ENCODE measurements at regions not wholly inside any gene's neighbourhood (a gene's known extent, or its start where the extent isn't known, plus 50 kb on each side); places are given as distances from the start of the nearest gene placed in this dataset.
"Not testable (repeated sequence)": the region's sequence is repeated elsewhere in the genome, so short reads cannot be mapped to it uniquely, and the experiment has no call there.

DNA sequence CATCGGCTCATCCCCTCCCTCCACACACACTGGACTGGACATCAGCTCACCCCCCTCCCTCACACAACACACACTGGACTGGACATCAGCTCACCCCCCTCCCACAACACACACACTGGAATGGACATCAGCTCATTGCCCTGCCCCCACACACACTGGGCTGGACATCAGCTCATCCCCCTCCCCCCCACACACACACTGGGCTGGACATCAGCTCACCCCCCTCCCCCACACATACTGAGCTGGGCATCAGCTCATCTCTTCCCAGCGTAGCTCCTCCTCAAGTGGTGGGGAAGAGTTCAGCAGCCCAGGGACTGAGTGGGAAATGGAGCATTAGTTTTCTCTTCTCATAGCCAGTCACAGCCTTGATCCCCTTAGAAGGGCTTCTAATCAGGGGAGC lies 58.1 kb upstream of the WDR11 start:
- no peaks in the 10 kb centered on the region for H3K36me3 ChIP-seq (ENCODE audit: control insufficient read depth in 2 of 2, extremely low read depth in 1 of 2, insufficient read depth in 1 of 2, low read length in 1 of 2)
- peaks cover 10 to 12% of the 10 kb centered on the region in 2 donors for H3K27me3 Mint-ChIP-seq
- CTCF ChIA-PET: interaction anchor here in 1 of 2 donors (0.5 kb wide), 1 partner anchor 145 kb away, joined by 9 read pairs; no protein-coding TSS in a partner anchor

DNA sequence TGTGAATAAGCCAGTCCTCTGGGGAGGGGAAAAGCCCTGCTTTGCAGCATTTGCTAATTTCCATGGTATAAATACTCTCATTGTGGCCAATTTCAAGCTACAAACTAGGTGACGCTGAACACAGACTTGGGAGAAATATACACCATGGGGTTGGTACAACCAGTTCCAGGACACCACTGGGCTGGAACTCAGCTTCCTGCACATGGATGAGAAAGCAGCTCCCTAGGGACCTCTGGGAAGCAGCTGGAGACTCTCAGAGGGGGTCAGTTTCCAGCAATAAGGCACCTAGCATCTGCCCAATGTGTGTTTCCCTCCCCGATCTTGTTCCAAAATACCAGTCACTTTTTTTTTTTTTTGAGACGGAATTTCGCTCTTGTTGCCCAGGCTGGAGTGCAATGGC lies 56.8 kb upstream of the WDR11 start:
- Mint-ChIP-seq H3K4me3 (no peak overlapping the region), H3K27me3 (peaks cover 10 to 12% of the 10 kb centered on the region in 2 donors), H3K27ac (no peak overlapping the region), H3K4me1 (no peaks in the 10 kb centered on the region), H3K9me3 (peaks cover 0 to 3% (median 0%) of the 10 kb centered on the region in 3 donors), H3K36me3 (no peaks in the 10 kb centered on the region)
- no peak for ATAC-seq (replicated peaks in 1 of 4)
- no CpG with 5 or more reads among the region's 4 CpGs for WGBS (ENCODE audit: insufficient coverage)
- Histone ChIP-seq H3K9me3 (no peaks in the 10 kb centered on the region), H3K27me3 (replicated peaks in 1 of 2; ENCODE audit: control insufficient read depth in 2 of 2, extremely low read depth in 1 of 2, insufficient read depth in 2 of 2, low read length in 1 of 2) (peaks cover 0 to 9% of the 10 kb centered on the region in 2 experiments), H3K36me3 (ENCODE audit: control insufficient read depth in 2 of 2, extremely low read depth in 1 of 2, insufficient read depth in 1 of 2, low read length in 1 of 2) (no peaks in the 10 kb centered on the region), H3K4me3 (ENCODE audit: control insufficient read depth in 1 of 2, extremely low read depth in 1 of 2, low read length in 1 of 2) (no peak overlapping the region), H3K4me1 (ENCODE audit: control insufficient read depth in 1 of 2, extremely low read depth in 1 of 2, insufficient read depth in 2 of 2, low read length in 2 of 2) (no peaks in the 10 kb centered on the region), H3K27ac (ENCODE audit: low read length) (no peak overlapping the region)
- ChIA-PET POLR2A (no interaction called here), CTCF (no interaction called here)
- no peak for DNase-seq

More for the DNA sequence above, 58.1 kb upstream of the WDR11 start:
- Mint-ChIP-seq H3K4me1 (no peaks in the 10 kb centered on the region), H3K4me3 (no peak overlapping the region), H3K27ac (no peak overlapping the region), H3K36me3 (no peaks in the 10 kb centered on the region), H3K9me3 (peaks cover 0 to 3% (median 0%) of the 10 kb centered on the region in 3 donors)
- DNase-seq (no peak), ATAC-seq (replicated peaks in 1 of 4) (no peak)
- Histone ChIP-seq H3K9me3 (no peaks in the 10 kb centered on the region), H3K4me3 (ENCODE audit: control insufficient read depth in 1 of 2, extremely low read depth in 1 of 2, low read length in 1 of 2) (no peak overlapping the region), H3K27ac (ENCODE audit: low read length) (no peak overlapping the region), H3K27me3 (replicated peaks in 1 of 2; ENCODE audit: control insufficient read depth in 2 of 2, extremely low read depth in 1 of 2, insufficient read depth in 2 of 2, low read length in 1 of 2) (peaks cover 0 to 9% of the 10 kb centered on the region in 2 experiments), H3K4me1 (ENCODE audit: control insufficient read depth in 1 of 2, extremely low read depth in 1 of 2, insufficient read depth in 2 of 2, low read length in 2 of 2) (no peaks in the 10 kb centered on the region)
- WGBS (ENCODE audit: insufficient coverage): 100% methylated on average over 1 of the region's 2 CpGs
- POLR2A ChIA-PET: no interaction called here

DNA sequence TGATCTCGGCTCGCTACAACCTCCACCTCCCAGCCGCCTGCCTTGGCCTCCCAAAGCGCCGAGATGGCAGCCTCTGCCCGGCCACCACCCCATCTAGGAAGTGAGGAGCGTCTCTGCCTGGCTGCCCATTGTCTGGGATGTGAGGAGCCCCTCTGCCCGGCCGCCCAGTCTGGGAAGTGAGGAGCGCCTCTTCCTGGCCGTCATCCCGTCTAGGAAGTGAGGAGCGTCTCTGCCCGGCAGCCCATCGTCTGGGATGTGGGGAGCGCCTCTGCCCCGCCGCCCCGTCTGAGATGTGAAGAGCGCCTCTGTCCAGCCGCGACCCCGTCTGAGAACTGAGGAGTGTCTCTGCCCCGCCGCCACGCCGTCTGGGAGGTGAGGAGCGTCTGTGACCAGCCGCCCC lies 52.9 kb upstream of the WDR11 start:
- H3K4me1 Mint-ChIP-seq; H3K36me3 Mint-ChIP-seq; DNase-seq; POLR2A ChIA-PET; ATAC-seq (replicated peaks in 1 of 4); H3K27ac Mint-ChIP-seq; H3K27me3 ChIP-seq (replicated peaks in 1 of 2; ENCODE audit: control insufficient read depth in 2 of 2, extremely low read depth in 1 of 2, insufficient read depth in 2 of 2, low read length in 1 of 2); H3K36me3 ChIP-seq (ENCODE audit: control insufficient read depth in 2 of 2, extremely low read depth in 1 of 2, insufficient read depth in 1 of 2, low read length in 1 of 2); H3K4me3 Mint-ChIP-seq; H3K4me3 ChIP-seq (ENCODE audit: control insufficient read depth in 1 of 2, extremely low read depth in 1 of 2, low read length in 1 of 2); H3K9me3 ChIP-seq; H3K4me1 ChIP-seq (ENCODE audit: control insufficient read depth in 1 of 2, extremely low read depth in 1 of 2, insufficient read depth in 2 of 2, low read length in 2 of 2); H3K9me3 Mint-ChIP-seq; CTCF ChIA-PET; H3K27ac ChIP-seq (ENCODE audit: low read length): not testable (repeated sequence)
- 94% methylated on average over 10 of the region's 29 CpGs for WGBS (ENCODE audit: insufficient coverage)
- H3K27me3 Mint-ChIP-seq: peaks cover 9 to 14% of the 10 kb centered on the region in 2 donors

DNA sequence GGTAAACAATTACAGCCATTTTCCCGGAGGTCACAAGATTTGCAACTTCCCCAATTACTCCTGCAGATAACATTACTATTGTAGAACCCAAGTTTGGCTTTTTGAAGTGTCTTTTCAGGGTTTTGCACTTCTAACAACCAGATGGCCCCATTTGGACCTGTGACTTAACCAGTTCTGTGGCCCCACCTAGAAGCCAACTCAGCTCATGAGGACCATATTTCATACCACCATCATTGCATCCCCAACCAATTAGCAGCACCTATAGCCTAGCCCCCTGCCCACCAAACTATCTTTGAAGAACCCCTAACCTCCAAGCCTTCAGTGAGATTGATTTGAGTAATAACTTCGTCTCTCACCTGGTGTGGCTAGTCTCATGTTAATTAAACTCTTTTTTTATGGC lies 51.3 kb upstream of the WDR11 start:
- no peak overlapping the region for H3K27ac Mint-ChIP-seq
- H3K4me3 Mint-ChIP-seq: no peak overlapping the region
- Histone ChIP-seq H3K27me3 (replicated peaks in 1 of 2; ENCODE audit: control insufficient read depth in 2 of 2, extremely low read depth in 1 of 2, insufficient read depth in 2 of 2, low read length in 1 of 2) (no peaks in the 10 kb centered on the region), H3K4me3 (ENCODE audit: control insufficient read depth in 1 of 2, extremely low read depth in 1 of 2, low read length in 1 of 2) (no peak overlapping the region), H3K36me3 (ENCODE audit: control insufficient read depth in 2 of 2, extremely low read depth in 1 of 2, insufficient read depth in 1 of 2, low read length in 1 of 2) (no peaks in the 10 kb centered on the region), H3K27ac (ENCODE audit: low read length) (no peak overlapping the region), H3K9me3 (no peaks in the 10 kb centered on the region), H3K4me1 (ENCODE audit: control insufficient read depth in 1 of 2, extremely low read depth in 1 of 2, insufficient read depth in 2 of 2, low read length in 2 of 2) (no peaks in the 10 kb centered on the region)
- DNase-seq (no peak), ATAC-seq (replicated peaks in 1 of 4) (no peak)
- no peaks in the 10 kb centered on the region for H3K9me3 Mint-ChIP-seq
- WGBS (ENCODE audit: insufficient coverage): 20% methylated on average over 1 of the region's 2 CpGs
- ChIA-PET POLR2A (no interaction called here), CTCF (no interaction called here)
- no peaks in the 10 kb centered on the region for H3K36me3 Mint-ChIP-seq
- H3K27me3 Mint-ChIP-seq: peaks cover 1 to 5% of the 10 kb centered on the region in 2 donors
- no peaks in the 10 kb centered on the region for H3K4me1 Mint-ChIP-seq

DNA sequence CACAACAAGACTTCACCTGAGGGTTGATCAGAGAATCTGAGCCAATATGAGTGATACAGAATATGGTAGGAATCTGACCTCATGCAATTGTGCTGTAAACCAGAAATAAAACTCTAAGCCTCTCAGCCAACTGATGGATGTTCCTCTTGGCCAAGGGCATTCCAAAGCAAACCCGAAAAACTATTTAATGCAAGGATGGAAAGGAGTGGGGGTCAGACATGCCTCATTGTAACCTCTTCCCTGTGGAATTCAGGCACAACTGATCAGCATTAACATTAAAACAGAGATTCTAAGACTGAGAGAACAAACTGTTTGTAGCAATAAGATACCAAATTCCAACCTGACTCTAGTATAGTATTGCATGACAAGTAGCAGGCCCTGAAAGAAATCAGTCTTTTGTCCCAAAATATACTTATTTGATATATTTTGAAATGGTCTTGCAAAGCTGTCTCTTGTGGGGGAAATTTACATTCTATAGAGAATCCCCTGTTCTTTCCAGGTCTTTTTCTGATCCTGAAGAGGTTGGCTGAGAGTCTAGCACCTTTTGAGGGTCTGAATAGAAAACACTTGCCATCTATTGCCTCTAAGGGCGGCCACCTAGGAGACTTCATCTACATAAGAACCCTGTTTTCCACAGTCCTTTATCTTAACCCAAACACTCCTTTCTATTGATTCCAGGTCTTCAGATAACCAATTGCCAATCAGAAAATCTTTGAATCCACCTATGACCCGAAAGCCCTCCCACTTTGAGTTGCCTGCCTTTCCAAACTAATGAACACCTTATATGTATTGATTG lies 50.4 kb upstream of the WDR11 start:
- WGBS (ENCODE audit: insufficient coverage): 78% methylated on average over 1 of the region's 3 CpGs
- Mint-ChIP-seq H3K27me3 (peaks cover 0 to 5% of the 10 kb centered on the region in 2 donors), H3K27ac (no peak overlapping the region), H3K9me3 (no peaks in the 10 kb centered on the region), H3K4me3 (no peak overlapping the region), H3K4me1 (no peaks in the 10 kb centered on the region), H3K36me3 (no peaks in the 10 kb centered on the region)
- H3K9me3 ChIP-seq: no peaks in the 10 kb centered on the region
- POLR2A ChIA-PET: no interaction called here
- H3K4me1 ChIP-seq (ENCODE audit: control insufficient read depth in 1 of 2, extremely low read depth in 1 of 2, insufficient read depth in 2 of 2, low read length in 2 of 2): no peaks in the 10 kb centered on the region
- CTCF ChIA-PET: no interaction called here
- DNase-seq: no peak
- no peak for ATAC-seq (replicated peaks in 1 of 4)
- H3K27me3 ChIP-seq (replicated peaks in 1 of 2; ENCODE audit: control insufficient read depth in 2 of 2, extremely low read depth in 1 of 2, insufficient read depth in 2 of 2, low read length in 1 of 2): no peaks in the 10 kb centered on the region
- no peak overlapping the region for H3K4me3 ChIP-seq (ENCODE audit: control insufficient read depth in 1 of 2, extremely low read depth in 1 of 2, low read length in 1 of 2)
- no peaks in the 10 kb centered on the region for H3K36me3 ChIP-seq (ENCODE audit: control insufficient read depth in 2 of 2, extremely low read depth in 1 of 2, insufficient read depth in 1 of 2, low read length in 1 of 2)
- H3K27ac ChIP-seq (ENCODE audit: low read length): no peak overlapping the region
